ENCODE measurements at regions not wholly inside any gene's neighbourhood (a gene's known extent, or its start where the extent isn't known, plus 50 kb on each side); places are given as distances from the start of the nearest gene placed in this dataset.

DNA sequence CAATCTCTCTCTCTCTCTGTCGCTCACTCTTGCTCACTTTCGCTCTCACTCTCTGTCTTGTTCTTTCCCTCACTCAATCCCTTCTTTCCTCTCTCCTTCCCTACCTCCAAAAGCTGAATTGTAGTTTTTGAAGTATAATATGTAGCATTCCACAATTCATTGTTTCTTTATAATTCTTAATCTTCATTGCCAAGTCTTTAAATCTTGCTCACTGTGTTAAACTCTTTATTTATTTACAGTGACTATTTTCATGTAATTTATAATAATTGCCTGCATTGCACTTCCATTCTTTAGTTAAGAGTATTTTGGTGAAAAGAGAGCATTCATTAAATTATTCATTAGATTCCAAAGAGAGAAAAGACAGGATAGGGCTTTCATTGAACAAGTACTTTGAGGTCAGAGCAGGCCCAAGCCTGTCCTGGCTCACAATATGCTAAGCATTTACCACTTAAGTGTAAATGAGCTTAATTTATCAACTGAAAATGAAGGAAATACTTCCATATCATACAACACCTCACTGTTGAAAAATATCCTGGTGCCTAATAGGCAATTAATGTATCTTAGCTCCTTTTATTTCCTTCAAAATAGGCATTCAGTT is 257.4 kb upstream of the SLITRK1 start:
- TF ChIP-seq, protein P1, sequence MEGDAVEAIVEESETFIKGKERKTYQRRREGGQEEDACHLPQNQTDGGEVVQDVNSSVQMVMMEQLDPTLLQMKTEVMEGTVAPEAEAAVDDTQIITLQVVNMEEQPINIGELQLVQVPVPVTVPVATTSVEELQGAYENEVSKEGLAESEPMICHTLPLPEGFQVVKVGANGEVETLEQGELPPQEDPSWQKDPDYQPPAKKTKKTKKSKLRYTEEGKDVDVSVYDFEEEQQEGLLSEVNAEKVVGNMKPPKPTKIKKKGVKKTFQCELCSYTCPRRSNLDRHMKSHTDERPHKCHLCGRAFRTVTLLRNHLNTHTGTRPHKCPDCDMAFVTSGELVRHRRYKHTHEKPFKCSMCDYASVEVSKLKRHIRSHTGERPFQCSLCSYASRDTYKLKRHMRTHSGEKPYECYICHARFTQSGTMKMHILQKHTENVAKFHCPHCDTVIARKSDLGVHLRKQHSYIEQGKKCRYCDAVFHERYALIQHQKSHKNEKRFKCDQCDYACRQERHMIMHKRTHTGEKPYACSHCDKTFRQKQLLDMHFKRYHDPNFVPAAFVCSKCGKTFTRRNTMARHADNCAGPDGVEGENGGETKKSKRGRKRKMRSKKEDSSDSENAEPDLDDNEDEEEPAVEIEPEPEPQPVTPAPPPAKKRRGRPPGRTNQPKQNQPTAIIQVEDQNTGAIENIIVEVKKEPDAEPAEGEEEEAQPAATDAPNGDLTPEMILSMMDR (IDR thresholded peaks at IDR 0.05; ENCODE audit: control extremely low read depth, extremely low read depth, low read depth, missing control alignments): no peak
- DNase-seq (ENCODE audit: extremely low spot score): no peak
- CTCF ChIA-PET: no interaction called here
- POLR2A ChIA-PET: no interaction called here

DNA sequence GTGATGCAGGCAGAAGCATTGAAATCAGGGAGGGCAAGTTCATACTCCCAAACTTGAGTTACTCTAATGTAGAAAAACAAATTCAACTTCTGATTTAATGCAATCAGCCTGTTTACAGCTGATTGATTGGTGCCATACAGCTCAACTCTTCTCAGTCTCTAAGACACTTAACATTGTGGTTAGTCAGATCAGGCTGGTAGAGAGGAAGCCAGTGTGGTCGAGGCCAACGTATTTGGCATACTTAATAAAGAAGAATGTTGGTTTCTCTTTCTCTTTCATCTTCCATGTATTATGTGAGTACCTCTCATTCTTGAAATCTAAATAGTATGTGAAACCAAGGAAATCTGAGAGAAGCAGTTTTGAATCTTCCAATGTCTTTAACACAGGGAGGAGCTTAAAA is 255.0 kb upstream of the SLITRK1 start:
- no peak for DNase-seq (ENCODE audit: extremely low spot score)
- ChIA-PET CTCF (no interaction called here), POLR2A (no interaction called here)
- TF ChIP-seq, protein P1 (IDR thresholded peaks at IDR 0.05; ENCODE audit: control extremely low read depth, extremely low read depth, low read depth, missing control alignments): no peak

GRCh38 chr13:84136582-84136981 is 254.3 kb upstream of the SLITRK1 start:
- POLR2A ChIA-PET: no interaction called here
- TF ChIP-seq, protein P1 (IDR thresholded peaks at IDR 0.05; ENCODE audit: control extremely low read depth, extremely low read depth, low read depth, missing control alignments): no peak
- CTCF ChIA-PET: no interaction called here
- DNase-seq (ENCODE audit: extremely low spot score): no peak

- ChIA-PET POLR2A (no interaction called here), CTCF (no interaction called here)
- TF ChIP-seq, protein P1 (IDR thresholded peaks at IDR 0.05; ENCODE audit: control extremely low read depth, extremely low read depth, low read depth, missing control alignments): no peak
- DNase-seq (ENCODE audit: extremely low spot score): no peak
These were observed 250.2 kb upstream of the SLITRK1 start for GRCh38 chr13:84132491-84132890.

DNA sequence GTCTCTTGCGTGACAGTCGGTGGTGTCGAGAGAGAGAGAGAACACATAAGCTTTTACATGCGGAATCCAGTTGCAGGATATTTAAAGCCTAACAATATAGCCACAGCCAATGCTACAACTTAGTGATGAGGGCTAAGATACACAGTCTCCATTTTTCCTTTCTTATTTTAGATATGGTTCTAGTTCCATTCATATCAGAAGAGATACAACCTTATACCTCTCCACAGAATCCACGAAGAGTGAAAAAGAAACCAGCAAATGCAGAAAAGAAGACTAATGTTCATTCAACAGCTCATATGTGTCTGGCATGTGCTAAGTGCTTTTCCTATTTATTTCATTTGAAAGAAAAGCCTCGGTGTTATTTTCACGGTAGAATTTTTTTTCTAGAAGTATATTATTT is 249.0 kb upstream of the SLITRK1 start:
- CTCF ChIA-PET: no interaction called here
- DNase-seq (ENCODE audit: extremely low spot score): no peak
- TF ChIP-seq, protein P1 (IDR thresholded peaks at IDR 0.05; ENCODE audit: control extremely low read depth, extremely low read depth, low read depth, missing control alignments): no peak
- POLR2A ChIA-PET: no interaction called here

DNA sequence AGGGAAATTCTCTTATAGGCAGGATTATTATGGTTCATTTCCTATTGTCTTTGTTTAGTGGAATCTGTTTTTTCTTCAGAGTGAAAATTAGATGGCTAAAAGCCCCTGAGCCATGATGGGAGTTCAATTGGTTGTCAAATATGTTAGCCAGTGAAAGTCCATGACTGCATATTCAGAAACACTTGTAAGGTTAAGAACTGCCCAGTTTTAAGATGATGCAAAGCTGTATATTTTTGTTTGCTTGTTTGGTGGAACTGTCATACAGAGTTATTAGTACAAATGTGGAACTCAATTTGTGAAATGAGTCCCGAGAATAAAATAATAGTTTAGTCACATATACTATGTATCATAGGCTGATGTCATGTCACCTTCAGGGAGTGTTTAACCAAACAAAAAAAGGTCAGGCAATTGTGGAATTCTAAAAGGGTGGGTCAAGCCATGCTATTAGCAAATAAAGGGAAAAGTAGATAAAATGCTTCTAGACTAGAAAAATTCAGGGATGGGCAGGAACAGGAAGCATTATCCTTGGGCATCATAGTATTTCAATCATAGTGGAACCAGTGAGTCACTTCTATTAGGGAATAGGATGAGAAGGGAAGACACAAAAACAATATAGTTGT is 248.3 kb upstream of the SLITRK1 start:
- DNase-seq (ENCODE audit: extremely low spot score): no peak
- TF ChIP-seq, protein P1 (IDR thresholded peaks at IDR 0.05; ENCODE audit: control extremely low read depth, extremely low read depth, low read depth, missing control alignments): no peak
- CTCF ChIA-PET: no interaction called here
- POLR2A ChIA-PET: no interaction called here

Data from GM10248 (cell line).